MM.1S (cell line): ENCODE measurements at regions not wholly inside any gene's neighbourhood (a gene's known extent, or its start where the extent isn't known, plus 50 kb on each side); places are given as distances from the start of the nearest gene placed in this dataset.

ENCODE experiments used
- DNase-seq: peaks from one replicate; pipeline ENCODE4 v3.0.0-alpha.2; 2015
- H2AFZ ChIP-seq: fragments of 300-600 bp; sonication (generic); 2 replicates; pipeline ENCODE4 v1.6.0; 2016; ENCODE audit warnings: antibody characterized with exemption, low read length
- H3F3A ChIP-seq: fragments of 300-600 bp; sonication (generic); 2 replicates; pipeline ENCODE4 v1.6.1; 2016; ENCODE audit warnings: mild to moderate bottlenecking, antibody characterized with exemption, low read length, moderate library complexity, mixed read lengths; ENCODE audit not compliant: insufficient read depth
- H3K27ac ChIP-seq: fragments of 300-600 bp; sonication (generic); 2 replicates; pipeline ENCODE4 v1.5.1; 2016; ENCODE audit warnings: mild to moderate bottlenecking, low read length
- H3K27me3 ChIP-seq: fragments of 300-600 bp; sonication (generic); replicated peaks from 2 replicates; pipeline ENCODE4 v1.6.0; 2016; ENCODE audit warnings: low read length; ENCODE audit not compliant: insufficient read depth
- H3K36me3 ChIP-seq: fragments of 300-600 bp; sonication (generic); replicated peaks from 2 replicates; pipeline ENCODE4 v1.6.1; 2016; ENCODE audit warnings: mild to moderate bottlenecking, low read length, mixed read lengths; ENCODE audit not compliant: insufficient read depth
- H3K4me1 ChIP-seq: fragments of 300-600 bp; sonication (generic); 2 replicates; pipeline ENCODE4 v1.6.1; 2016; ENCODE audit warnings: low read length, mixed read lengths
- H3K4me2 ChIP-seq: fragments of 300-600 bp; sonication (generic); 2 replicates; pipeline ENCODE4 v1.6.0; 2016; ENCODE audit warnings: low read depth, low read length
- H3K4me3 ChIP-seq: fragments of 300-600 bp; sonication (generic); 2 replicates; pipeline ENCODE4 v1.5.1; 2016; ENCODE audit warnings: low read length, mixed read lengths
- H3K79me2 ChIP-seq: fragments of 300-600 bp; sonication (generic); 2 replicates; pipeline ENCODE4 v1.6.1; 2016; ENCODE audit warnings: mixed run types, low read length, mixed read lengths
- H3K9ac ChIP-seq: fragments of 300-600 bp; sonication (generic); 2 replicates; pipeline ENCODE4 v1.6.1; 2016; ENCODE audit warnings: low read length, mixed read lengths
- H3K9me2 ChIP-seq: fragments of 300-600 bp; sonication (generic); replicated peaks from 2 replicates; pipeline ENCODE4 v1.6.1; 2016; ENCODE audit warnings: mild to moderate bottlenecking, low read length, mixed read lengths; ENCODE audit not compliant: insufficient read depth
- H3K9me3 ChIP-seq: fragments of 300-600 bp; sonication (generic); replicated peaks from 2 replicates; pipeline ENCODE4 v1.6.1; 2016; ENCODE audit warnings: mild to moderate bottlenecking, low read length, mixed read lengths; ENCODE audit not compliant: insufficient read depth
- H4K20me1 ChIP-seq: fragments of 300-600 bp; sonication (generic); 2 replicates; pipeline ENCODE4 v1.6.1; 2016; ENCODE audit warnings: mild to moderate bottlenecking, low read length, moderate library complexity, mixed read lengths; ENCODE audit not compliant: insufficient read depth
- CTCF ChIP-seq: fragments of 300-600 bp; sonication (generic); IDR thresholded peaks from 2 replicates; pipeline ENCODE4 v1.5.1; 2016; ENCODE audit warnings: antibody characterized with exemption, low read length, mixed read lengths
- EZH2 ChIP-seq: fragments of 300-600 bp; sonication (generic); optimal IDR thresholded peaks from 2 replicates; pipeline ENCODE3; 2017; ENCODE audit warnings: low read depth, mild to moderate bottlenecking, antibody characterized with exemption, low read length, mixed read lengths
- EZH2phosphoT487 ChIP-seq: fragments of 300-600 bp; sonication (generic); IDR thresholded peaks from 2 replicates; pipeline ENCODE4 v1.6.1; 2018; ENCODE audit warnings: antibody characterized with exemption, low read length

- Histone ChIP-seq H3K9me2 (no peaks in the 10 kb centered on the region), H3K9ac (no peak overlapping the region), H3F3A (no peaks in the 10 kb centered on the region), H3K4me3 (no peak overlapping the region), H3K9me3 (no peaks in the 10 kb centered on the region), H3K27me3 (no peaks in the 10 kb centered on the region), H3K79me2 (no peaks in the 10 kb centered on the region), H2AFZ (no peak overlapping the region), H4K20me1 (no peaks in the 10 kb centered on the region), H3K36me3 (no peaks in the 10 kb centered on the region), H3K4me2 (no peak overlapping the region), H3K27ac (no peak overlapping the region), H3K4me1 (no peaks in the 10 kb centered on the region)
- no peak for TF ChIP-seq EZH2
- TF ChIP-seq EZH2phosphoT487 = no peak
- TF ChIP-seq CTCF = no peak
- DNase-seq = no peak
These were observed 463.5 kb downstream of the PPP4R3C start for GRCh38 chrX:26999634-27000033.

- H3K9me2 ChIP-seq = no peaks in the 10 kb centered on the region
- no peaks in the 10 kb centered on the region for H3K4me1 ChIP-seq
- H3K9ac ChIP-seq = no peak overlapping the region
- no peak overlapping the region for H3K27ac ChIP-seq
- H3K4me2 ChIP-seq = no peak overlapping the region
- no peak for DNase-seq
- TF ChIP-seq CTCF (no peak), EZH2phosphoT487 (no peak), EZH2 (no peak)
- no peaks in the 10 kb centered on the region for H3K36me3 ChIP-seq
- H4K20me1 ChIP-seq = no peaks in the 10 kb centered on the region
- H3F3A ChIP-seq = no peaks in the 10 kb centered on the region
- no peaks in the 10 kb centered on the region for H3K9me3 ChIP-seq
- no peak overlapping the region for H2AFZ ChIP-seq
- no peak overlapping the region for H3K4me3 ChIP-seq
- H3K79me2 ChIP-seq = no peaks in the 10 kb centered on the region
- no peaks in the 10 kb centered on the region for H3K27me3 ChIP-seq
These were observed 504.9 kb downstream of the PPP4R3C start for GRCh38 chrX:26958261-26958660.

GRCh38 chrX:26954029-26954428, 509.1 kb downstream of the PPP4R3C start:
- TF ChIP-seq EZH2 (no peak), EZH2phosphoT487 (no peak)
- no peaks in the 10 kb centered on the region for H3K9me3 ChIP-seq
- no peaks in the 10 kb centered on the region for H4K20me1 ChIP-seq
- no peaks in the 10 kb centered on the region for H3K79me2 ChIP-seq
- H3F3A ChIP-seq = no peaks in the 10 kb centered on the region
- H3K4me1 ChIP-seq = no peaks in the 10 kb centered on the region
- no peak overlapping the region for H3K4me3 ChIP-seq
- DNase-seq = no peak
- no peaks in the 10 kb centered on the region for H3K36me3 ChIP-seq
- H3K4me2 ChIP-seq = no peak overlapping the region
- H2AFZ ChIP-seq = no peak overlapping the region
- H3K9me2 ChIP-seq = no peaks in the 10 kb centered on the region
- no peak overlapping the region for H3K27ac ChIP-seq
- no peaks in the 10 kb centered on the region for H3K27me3 ChIP-seq
- no peak overlapping the region for H3K9ac ChIP-seq

- H3K9me3 ChIP-seq = no peaks in the 10 kb centered on the region
- no peak for TF ChIP-seq EZH2phosphoT487
- no peak for TF ChIP-seq EZH2
- no peak for TF ChIP-seq CTCF
- no peaks in the 10 kb centered on the region for H3K36me3 ChIP-seq
- H3K4me3 ChIP-seq = no peak overlapping the region
- H3K4me2 ChIP-seq = no peak overlapping the region
- no peaks in the 10 kb centered on the region for H3K4me1 ChIP-seq
- H3K27ac ChIP-seq = no peak overlapping the region
- H2AFZ ChIP-seq = no peak overlapping the region
- H3K9me2 ChIP-seq = no peaks in the 10 kb centered on the region
- no peaks in the 10 kb centered on the region for H3K79me2 ChIP-seq
- no peaks in the 10 kb centered on the region for H3F3A ChIP-seq
- DNase-seq = no peak
- no peaks in the 10 kb centered on the region for H3K27me3 ChIP-seq
- H3K9ac ChIP-seq = no peak overlapping the region
- no peaks in the 10 kb centered on the region for H4K20me1 ChIP-seq
These were observed 510.9 kb downstream of the PPP4R3C start for GRCh38 chrX:26952213-26952612.
